CD4-positive, alpha-beta T cell treated with Interleukin-1 beta for 1 hour (primary cell): ENCODE measurements at regions not wholly inside any gene's neighbourhood (a gene's known extent, or its start where the extent isn't known, plus 50 kb on each side); places are given as distances from the start of the nearest gene placed in this dataset.

Source experiments
- DNase-seq, 2 donors: peaks; one replicate each; pipeline ENCODE4 v3.0.0-alpha.2; 2020 to 2022

DNA sequence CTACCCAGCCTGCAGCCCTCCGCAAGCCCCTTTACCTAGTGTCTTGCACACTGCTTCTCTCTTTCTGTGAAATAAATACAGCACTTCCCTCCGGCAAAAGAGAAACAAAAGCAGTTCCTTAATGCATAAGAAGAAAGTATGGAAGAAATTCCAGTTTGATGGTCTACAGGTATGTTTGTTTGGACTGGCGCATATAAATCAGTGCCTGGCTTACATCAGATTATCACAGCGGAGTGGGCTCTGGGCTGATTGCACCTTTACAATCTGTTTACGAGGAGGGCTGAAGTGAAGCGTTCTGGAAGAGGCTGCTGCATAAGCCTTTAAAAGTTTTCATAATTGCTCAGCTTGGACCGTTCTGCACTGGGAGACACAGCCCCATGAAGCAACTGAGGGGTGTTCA, 153.5 kb upstream of the FOXF1 start:
- no peak for DNase-seq

DNA sequence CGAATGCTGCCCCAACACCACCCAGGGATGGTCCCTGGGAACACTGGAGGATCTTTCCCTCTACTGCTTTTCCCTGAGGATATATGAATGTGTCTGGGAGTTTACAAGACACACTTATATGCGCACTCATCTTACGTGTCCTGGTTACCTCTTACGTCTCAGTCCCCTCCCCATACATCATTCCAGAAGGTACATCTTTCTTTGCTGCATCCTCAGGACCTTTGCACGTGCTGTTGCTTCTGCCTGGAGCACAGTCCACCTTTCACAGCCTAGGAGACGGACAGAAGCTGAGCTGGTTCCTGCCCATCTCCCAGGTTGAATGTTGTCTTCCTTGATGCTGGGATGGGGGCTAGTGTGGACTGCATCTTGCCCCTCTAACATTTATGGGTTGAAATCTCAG, 153.0 kb upstream of the FOXF1 start:
- DNase-seq: no peak

DNA sequence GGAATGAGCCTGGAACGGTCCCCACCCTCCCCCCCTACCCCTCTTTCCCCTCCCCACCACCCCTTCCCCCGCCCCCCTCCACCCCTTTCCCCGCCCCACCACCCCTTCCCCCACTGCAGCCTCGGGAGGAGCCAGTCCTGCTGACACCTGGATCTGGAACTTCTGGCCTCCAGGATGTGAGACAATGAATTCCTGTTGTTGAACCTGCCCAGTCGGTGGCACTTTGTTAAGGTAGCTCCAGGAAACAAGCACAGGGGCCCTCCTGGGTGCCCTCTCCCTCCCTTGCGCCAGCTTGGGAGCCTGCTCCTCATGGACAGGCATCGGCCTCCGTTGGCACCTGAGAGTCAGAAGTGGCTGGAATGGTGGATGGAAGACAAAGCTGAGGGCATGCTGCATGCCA, 152.4 kb upstream of the FOXF1 start:
- no peak for DNase-seq

DNA sequence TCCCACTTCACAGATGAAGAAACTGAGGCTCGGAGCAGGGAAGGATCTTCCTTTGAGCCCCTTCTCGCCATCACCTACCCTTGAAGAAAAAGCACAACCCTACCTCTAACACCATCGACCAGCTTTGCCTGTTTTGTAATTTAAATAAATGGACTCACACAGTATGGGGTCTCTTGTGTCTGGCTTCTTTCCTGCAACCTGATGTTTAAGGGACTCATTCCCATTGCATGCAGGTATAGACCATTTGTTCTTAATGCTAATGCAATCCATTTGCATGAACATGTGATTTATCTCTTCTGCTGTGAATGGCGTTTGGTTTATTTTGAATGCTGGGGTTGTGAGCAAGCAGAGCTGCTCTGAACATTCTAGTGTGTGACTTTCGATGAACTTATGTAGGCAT, 150.8 kb upstream of the FOXF1 start:
- no peak for DNase-seq

DNA sequence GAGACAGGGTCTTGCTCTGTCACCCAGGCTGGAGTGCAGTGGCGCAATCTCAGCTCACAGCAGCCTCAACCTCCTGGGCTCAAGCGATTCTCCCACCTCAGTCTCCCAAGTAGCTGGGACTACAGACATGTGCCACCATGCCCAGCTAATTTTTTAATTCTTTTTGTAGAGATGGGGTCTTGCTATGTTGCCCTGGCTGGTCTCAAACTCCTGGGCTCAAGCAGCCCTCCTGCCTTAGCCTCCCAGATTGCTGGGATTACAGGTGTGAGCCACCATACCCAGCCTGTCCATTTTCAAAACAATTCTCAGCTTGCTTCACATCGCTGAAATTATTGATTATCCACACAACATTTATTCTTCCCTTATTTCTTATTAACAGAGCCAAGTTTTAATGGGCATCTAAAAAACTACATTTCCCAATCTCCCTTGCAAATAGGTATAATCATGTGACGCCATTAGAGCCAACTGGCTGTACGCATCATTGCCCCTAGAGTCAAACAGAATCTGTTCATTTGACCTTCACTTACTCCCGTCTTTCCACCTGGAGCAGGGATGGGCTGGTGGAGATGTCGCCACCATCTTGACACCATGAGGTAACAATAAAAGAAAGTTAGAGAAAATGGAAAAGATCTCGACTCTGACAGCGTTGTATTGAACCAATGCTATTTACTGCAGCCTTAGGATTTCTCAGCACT, 148.0 kb upstream of the FOXF1 start:
- DNase-seq: no peak

DNA sequence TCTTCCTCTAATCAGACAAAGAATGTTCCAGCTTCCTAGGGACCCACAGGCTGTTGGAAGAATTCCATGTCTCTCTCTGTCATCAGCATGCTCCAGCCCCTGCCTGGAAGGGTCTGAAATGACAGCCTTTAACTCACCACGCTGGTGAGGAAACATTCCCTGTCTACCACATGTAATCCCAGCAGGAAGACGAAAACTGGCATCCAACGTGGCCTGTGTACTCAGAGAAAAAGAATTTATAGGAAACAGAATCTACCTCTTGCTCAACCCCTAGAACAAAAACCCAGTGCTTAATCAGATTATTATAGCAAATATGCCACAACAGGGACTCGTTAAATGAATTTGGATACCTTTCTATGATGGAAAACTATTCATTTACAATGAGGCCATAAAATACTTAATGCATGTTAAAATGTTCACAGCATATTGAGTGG, 147.3 kb upstream of the FOXF1 start:
- DNase-seq: no peak

DNA sequence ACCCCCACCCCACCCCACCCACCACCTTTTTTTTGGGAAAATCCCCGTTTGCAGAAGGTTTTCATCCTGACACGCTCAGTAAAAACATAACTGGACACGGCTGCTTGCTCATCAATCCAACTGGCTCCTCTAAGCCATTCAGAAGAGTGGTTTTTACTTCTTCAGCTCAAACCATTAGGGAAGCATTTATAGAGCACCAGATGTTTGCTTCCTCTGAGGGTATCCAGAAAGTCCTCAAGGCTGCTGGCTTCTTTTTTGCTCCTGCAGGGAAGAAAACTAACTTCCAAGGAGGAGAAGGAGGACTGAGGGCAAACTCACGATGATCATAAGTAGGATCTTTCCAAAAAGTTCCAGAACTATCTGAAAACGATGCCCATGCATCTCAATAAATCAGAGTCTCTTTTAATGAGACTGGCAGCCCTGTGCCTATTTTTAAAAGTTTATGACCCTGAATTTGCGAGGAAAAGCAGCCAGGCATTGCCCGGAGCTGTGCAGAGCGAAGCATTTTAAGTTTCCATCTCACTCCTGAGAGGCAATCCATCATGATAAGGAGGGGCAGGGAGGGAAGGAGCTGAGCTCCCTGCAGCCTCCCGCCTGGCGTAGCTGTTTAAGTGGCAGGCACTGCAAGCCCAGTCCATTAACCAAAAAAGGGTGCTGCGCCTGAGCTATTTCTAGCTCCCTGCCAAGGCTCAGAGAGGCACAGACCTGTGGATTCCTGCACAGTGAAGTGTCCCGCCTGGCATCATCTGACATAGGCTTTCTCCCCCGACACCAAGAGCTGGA, 146.3 kb upstream of the FOXF1 start:
- DNase-seq: no peak

DNA sequence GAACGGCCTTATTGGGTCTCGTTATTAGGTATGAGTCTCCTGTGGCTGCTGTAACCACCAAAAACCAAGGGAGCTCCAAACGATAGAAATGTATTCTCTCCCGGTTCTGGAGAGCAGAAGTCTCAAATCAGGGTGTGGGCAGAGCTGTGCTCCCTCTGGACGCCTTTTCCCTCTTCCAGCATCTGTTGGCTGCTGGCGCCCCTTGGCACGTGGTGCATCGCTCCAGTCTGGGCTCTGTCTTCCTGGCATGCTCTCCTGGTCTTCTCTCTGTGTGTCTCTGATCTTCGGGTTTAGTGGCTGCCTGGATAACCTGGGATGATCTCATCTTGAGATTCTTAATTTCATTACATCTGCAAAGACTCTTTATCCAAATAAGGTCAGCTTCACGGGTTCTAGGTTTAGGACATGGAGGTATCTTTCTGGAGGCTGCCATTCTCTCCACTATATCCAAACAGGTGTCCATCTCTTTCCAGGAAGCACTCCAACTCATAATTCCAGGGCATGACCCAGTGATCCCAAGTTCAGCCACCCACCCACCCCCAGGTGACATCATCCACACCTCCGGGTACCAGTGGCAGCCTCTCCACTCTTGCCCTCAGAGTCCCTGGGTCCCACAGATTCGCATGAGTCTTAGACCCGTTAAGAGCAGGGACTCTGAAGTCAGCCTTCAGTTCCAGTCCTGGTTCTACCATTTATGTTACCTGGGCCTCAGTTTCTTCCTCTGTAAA, 145.5 kb upstream of the FOXF1 start:
- no peak for DNase-seq

DNA sequence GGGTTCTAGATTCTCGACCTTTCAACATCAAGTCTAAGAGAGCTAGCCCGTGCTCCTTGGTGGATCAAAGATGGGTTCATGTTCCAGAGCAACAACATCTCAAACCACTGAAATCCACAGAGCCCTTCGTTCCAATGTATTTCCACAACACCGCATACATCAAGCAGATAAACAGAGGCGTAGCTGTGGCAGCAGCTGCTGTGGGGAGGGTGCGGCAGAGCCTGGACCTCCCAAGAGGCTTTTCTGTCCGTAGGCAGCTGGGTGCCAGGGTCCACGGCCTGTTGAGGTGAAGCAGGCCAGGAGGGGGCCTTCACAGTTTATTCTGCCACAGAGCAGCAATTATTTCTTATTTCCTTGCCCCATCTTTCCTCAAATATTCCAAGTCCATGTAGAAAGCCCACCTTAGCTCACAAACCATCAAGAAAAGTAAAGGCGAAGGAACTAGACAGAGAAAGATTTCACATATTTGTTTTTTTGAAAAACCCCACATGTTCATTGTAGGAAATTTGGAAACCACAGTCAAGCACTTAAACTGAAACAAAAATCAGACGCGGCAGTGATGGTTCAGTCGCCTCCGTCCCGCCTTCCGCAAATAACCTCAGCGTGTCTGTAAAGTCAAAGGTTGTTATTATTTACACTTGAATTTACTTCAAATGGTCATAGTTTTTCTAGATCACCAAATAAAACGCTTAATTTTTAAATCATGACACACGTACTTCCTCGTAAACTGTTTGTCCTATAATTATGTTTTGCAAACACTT, 144.6 kb upstream of the FOXF1 start:
- DNase-seq: no peak

DNA sequence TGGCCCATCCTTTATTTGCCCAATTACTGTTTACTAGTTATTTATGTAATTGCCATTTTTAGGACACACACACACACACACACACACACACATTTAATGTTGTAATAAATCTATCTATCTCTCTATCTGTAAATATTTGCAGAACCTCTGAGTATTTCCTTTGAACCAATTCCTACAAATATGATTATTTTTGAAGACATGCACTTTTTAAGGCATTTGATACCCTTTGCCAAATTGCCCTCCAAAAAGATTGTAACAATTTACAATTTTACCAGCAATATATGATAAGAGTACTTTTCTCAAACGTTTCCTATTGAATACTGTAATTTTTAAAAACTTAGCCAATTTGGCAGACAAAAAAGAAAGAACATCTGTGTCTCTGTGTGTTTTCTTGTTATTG, 143.8 kb upstream of the FOXF1 start:
- DNase-seq: no peak

DNA sequence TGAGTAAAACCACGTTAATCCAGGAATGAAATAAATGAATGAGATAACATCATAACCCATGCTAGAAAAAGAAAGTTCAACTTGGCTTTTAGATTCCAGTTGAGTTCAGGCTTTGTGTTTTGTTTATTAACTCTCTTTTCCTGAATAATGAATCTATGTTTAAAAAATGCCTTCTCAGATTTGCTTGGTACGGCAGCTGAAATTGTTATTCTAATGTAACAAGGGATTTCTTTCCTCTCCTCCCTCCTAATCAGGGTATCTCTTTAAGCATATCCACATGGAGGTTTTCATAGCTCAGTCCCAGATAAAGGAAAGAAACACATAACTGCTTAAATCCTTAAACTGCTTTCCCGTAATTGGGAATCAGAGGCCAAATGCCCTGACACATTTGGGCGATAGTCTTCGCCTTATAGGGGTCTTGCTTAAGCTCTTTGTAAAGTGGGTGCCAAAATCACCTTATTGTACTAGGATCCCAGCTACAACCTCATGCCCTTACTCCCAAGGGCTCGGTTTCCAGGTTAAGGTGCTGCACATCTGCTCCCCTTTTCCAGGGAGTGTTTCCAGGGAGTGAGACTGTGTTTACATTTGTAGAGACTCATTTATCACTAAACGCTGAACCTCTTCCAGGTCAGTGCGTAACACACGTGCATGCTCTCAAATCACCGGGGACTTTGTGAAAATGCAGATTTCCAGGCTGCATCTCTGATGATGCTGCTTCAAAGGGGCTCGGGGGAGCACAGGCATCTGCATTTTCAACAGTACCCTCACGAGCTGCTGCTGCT, 142.8 kb upstream of the FOXF1 start:
- no peak for DNase-seq

DNA sequence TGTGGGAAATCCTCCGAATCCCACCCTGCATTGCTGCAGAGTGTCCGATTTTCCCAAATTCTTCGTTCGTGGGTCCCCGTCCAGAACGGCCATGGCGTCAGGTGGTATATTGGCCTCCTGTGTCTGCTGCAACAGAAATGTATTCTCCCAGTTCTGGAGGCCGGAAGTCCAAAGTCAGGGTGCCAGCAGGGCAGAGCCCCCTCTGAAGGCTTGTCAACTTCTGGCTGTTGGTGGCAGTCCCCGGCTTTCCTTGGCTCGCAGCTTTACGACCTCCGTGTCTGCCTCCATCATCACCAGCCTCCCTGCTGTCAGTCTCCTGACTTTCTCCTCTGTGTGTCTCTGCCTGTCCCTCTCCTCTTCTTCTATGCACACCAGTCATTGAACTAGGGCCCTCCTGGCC, 142.1 kb upstream of the FOXF1 start:
- no peak for DNase-seq

DNA sequence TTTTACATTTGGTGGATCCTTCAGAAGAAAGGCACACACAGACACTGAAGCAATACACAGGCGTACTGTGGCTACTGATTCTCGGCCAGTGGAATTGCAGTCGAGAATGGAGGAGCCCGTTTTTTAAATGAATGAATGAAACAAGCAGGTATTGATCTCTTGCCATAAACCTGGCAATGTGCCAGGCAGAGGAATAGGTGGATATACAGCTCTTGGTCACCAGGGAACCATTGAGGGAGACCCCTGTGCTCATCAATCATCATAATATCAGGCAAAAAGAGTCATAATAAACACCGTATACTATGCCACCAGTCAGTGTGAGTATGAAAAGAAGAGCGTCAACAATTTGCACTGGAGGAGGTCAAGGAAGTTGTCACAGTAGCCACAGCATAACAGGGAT, 140.3 kb upstream of the FOXF1 start:
- no peak for DNase-seq

DNA sequence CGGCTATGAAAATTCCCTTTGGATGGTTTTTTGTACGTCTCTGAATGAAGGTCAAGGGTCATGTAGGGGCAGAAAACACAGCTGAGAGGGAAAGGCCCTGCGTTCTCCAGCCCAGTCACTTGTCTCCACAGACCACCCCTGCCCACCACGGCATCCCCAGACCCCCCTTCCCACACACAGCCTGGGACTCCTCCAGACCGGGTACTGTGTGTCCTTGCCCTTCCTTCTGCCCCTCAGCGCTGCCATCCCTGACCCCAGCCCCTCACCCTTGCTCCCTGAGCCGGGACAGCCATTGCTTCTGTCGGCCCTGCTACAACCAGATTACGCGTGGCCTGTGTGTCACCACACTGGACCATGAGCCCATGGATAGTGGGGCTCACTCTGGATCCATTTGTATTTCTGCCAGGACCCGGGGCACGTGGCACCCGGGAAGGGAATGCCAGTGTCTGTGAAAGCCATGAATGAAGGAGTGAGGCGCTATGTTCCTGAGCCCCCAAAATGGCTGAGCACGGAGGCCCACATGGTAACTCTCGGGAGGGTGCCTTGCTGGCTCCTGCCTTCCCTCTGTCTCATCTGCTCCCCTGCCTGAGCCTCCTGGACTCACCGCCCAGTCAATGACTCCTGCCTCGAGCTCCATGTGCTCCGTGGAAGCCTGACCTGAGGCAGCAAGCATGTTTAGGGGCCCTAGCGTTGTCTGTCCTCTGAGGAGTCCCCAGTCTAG, 139.1 kb upstream of the FOXF1 start:
- no peak for DNase-seq

DNA sequence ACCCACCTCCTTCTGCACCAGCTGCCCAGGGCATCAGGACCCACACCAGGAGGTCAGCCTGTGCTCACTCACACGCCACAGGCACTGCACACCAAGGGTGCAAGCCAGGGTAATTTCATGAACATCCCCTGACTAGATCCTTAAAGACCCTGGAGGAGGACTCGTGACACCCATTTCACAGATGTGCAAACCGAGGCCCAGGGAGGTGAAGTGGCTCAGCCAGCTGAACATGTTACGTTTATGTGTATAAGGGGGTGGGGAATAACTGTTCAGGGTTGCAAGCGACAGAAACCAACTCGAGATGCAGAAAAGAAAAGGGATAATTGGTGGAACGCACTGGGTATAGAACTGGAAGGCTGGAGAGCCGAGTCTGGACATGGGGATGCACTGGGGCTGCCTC, 138.1 kb upstream of the FOXF1 start:
- no peak for DNase-seq

DNA sequence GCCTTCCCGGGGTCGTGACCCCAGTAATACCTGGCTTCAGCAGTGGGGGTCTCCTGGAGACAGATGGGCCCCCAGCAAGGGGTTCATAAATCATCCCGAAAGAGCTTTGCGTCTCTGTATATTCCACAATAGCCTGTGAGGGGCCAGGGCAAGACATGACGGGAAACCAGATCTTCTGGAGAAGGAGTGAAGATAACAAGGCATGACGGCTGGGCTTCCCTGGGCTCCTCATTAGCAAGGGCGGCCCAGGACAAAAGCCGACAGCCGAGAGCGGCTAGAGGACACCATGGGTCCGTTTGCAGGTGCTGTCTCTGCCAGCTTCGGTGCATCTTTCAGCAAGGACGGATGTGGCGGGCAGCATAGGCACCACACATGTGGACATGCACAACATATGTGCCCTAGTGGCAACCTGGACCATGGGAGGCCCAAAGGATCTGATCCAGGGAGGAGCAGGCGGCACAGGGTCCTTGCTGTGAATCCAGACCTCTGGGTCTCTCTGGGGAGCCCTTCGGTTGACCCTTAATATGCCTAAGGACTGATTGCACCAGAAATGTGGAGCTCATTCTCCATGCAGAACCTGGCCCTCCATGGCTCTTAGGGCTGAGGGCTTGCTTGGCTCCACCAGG, 136.9 kb upstream of the FOXF1 start:
- no peak for DNase-seq

DNA sequence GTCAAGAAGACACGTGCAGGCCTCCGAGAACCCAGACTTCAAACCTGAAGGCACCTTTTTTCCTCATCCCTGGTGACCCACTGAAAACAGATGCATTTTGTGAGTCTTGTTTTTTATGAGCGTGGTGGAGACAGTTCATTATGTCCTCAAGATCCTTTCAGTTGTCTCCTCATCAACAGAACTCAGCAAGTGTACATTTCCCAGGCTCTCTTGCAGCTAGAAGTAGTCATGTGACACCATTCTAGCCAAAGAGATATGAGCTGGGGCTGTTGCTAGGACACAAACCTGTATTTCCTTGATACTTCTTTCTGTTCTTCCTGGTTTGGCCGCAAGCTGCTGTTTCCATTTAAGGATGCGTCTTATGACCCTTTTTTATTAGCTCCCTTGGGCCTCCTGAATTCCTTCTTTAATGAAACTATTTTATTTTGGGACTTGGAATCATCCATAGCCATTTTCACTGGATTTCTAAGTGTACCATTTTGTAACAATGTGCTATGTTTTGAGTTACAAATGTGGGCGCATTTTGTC, 135.7 kb upstream of the FOXF1 start:
- DNase-seq: no peak

DNA sequence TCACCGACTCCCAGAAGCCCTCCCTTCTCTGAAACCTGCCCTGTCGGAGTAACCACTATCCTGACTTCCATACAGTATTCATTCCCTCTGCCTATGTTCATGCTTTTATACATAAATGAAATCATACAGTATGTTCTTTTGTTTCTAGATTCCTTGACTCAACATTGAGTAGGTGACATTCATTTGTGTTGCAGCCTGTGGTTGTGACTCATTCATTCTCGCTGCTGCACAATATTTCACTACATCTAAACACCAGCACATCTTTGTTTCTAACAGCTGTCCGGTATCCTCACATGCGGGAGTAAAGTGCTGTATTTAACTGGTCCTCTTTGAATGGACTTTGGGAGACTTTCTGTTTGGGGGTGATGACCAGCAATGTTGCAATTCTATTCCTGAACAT, 135.0 kb upstream of the FOXF1 start:
- DNase-seq: no peak

DNA sequence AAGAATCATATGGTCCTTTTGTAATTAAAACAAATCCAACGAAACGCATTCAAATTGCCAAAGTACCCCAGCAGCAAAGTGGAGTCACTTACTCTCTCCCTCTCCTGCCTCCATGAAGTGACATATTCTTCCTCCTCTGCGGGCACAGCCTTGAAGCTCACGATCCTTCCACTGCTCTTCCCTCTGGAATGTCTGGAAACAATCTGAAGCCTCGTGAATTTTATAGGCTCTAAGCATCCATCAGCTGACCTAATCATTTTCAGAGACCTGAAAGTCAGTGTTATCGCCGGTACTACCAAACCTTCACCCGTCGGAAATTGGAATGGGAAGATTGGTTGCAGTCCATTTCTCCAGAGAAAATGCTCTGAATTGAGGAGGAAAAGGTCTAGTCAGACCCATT, 134.5 kb upstream of the FOXF1 start:
- DNase-seq: no peak

DNA sequence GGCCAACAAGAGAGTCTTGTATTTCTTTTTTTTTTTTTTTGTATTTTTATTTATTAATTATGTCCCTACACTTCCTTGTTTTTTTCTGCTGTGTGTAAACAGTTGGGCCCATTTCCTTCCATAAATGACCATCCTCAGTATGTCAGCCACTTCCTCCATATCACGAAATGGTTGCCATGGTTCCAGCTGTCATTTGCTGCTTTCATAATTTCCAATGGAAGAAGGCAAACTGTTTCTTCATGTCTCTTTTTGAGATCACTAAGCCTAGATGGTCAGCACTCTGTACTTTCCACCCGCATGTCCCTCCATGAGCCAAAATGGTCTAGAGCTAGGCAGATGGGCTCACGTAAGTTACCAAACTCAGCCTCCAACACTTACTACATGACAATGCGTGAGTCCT, 133.5 kb upstream of the FOXF1 start:
- no peak for DNase-seq
